ENCODE measurements at regions not wholly inside any gene's neighbourhood (a gene's known extent, or its start where the extent isn't known, plus 50 kb on each side); places are given as distances from the start of the nearest gene placed in this dataset.
"Not testable (repeated sequence)": the region's sequence is repeated elsewhere in the genome, so short reads cannot be mapped to it uniquely, and the experiment has no call there.

DNA sequence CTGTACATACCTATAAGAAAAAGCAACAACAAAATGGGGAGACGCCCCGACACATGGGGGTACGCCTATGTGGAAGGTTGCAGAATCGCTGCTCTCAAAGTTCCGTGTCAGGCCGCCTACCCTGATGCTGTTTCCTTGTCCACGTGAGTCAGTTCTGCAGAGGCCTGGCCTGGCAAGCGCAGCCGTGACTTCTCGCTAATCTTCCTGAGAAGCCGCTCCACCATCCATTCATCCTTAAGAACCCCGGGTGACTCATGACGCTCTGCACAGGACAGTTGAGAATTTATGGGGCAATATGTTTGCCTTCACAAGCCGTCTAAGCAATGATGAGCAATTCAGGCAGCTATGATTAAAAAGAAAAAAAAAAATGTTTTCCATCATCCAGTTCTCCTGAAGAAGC lies 122.3 kb upstream of the TMPRSS2 start:
- DNase-seq, result no peak

DNA sequence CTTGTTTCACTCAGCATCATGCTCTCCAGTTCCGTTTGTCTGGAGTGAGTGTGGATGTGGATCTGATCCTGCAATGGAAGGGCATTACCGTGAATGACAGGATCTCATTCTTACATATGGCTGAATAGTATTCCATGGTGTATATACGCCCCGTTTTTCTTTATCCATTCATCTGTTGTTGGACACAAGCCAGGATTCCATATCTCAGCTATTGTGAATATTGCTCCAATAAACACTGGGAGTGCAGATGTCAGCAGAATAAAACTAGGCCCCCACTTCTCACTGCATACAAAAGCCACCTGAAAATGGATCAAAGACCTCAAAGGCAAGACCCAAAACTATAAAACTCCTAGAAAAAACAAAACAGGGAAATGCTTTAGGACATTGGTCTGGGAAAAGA lies 120.3 kb upstream of the TMPRSS2 start:
- no peak for DNase-seq

DNA sequence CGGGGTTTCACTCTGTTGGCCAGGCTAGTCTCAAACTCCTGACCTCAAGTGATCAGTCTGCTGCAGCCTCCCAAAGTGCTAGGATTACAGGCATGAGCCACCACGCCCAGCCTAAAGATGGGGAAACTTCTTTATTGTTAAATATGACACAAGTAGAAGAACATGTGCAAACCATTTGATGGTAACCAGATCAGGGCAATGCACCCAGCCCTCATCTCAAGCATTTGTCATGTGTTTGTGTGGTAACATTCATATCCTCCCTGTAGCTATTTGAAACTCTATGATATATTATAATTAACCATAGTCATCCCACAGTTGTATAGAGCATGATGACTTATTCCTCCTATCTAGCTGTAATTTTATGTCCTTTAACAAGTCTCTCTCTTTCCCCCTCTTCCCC lies 119.5 kb upstream of the TMPRSS2 start:
- DNase-seq, result no peak

DNA sequence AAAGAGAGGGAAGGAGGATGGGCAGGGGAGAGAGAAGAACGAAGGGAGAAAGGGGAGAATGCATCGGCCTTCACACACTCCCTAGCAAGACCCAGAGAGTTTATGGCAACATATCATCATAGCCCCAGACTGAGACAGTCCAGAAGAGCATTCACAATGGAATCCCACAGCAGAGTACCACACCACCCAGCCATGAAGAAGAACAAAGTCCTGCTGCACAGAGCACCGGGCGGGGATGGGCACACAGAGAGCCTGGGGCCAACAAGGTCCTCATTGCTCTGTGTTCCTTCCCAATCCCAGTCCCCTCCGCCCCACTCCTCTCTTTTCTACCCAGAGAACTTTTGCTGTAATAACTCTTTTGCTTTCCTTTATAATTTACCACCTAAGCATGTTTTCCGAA lies 118.1 kb upstream of the TMPRSS2 start:
- DNase-seq, result no peak

DNA sequence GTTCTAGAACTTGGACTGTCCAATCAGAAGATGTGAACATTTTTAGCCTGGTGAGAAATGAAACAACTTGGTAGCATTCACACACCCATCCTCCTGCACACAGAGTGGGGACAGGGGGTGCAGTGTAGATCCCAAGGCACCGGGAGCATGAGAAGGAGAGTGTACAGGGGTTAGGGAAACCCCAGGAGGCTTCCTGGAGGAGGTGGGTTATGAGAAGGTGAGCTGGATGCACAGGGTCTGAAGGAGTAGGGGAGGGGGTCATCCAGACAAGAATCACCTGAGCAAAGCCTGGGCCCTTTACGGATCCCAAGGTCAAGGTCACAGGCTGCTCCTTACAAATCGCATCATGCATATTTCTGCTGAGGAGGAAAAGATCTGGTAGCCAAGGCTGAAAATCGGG lies 117.5 kb upstream of the TMPRSS2 start:
- DNase-seq, result no peak

DNA sequence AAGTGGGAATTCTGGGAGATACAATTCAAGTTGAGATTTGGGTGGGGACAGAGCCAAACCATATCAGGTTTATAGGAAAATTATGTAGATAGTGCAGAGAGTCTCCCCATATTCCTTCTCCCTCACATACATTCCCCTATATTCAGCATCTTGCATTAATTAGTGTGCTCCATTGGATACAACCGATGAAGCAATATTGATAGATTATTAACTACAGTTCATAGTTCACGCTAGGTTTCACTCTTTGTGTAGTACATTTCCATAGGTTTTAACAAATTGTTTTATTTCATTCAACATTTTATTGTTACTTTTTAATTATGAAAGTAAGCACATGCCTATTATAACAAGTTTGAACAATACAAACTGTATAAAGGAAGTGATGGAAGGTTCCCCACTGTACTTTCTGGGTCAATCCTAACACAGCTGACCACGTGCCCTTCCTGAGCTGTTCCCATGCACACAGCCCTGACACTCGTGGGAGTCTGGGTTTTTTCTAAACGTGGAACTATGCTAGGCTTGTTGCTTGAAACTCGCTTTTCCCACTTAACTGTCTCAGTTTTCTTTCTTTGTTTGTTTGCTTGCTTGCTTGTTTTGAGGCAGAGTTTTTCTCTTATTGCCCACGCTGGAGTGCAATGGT lies 116.8 kb upstream of the TMPRSS2 start:
- DNase-seq, result no peak

DNA sequence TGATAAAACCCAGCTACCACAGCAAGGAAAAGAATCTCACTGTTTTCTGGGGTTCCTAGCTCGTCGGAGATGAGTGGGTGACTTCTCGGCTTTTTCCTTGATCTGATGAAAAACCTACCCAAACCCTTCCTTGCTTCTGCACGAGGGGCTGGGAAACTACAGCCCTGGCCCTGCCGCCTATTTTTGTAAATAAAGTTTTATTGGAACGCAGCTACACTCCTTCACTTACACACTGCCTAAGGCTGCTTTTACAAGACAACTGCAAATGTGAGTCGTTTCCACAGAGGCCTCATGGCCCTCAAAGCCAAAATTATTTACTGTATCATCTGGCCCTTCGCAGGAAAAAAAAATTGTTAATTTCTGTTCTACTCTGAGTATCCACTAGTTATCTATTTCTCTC lies 116.0 kb upstream of the TMPRSS2 start:
- no peak for DNase-seq

DNA sequence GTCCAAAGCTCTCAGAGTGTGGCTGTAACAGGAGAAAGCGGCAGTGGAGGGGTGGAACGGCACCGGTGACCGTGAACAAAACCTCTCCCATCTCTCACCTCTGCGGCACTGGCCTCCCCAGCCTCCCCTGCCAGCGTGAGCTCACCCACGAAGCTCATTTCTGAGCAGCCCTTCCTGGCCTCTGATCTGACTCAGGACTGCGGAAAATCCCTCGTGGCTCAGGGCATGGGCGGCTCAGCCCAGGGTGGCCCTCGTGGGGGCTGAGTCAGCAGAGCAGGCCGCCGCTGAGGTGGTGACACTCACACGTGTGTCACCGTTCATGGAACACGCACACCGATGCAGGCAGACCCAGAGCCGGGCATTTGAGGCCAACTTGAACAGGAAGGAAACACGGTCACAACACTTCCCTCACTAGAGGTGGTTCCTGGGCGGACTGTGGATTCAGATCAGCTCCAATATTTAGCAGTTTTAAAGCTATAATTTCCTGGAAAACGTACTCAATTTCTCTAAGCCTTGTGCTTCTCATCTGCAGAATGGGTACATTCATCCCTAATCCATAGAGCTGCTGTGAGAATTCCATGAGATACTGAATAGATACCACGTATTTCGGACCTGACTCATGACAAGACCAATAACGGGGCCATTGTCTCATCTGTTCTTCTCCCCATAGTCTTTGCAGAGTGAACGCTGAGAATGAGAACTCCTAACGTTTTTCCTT lies 115.0 kb upstream of the TMPRSS2 start:
- DNase-seq, result peak; percentile 23 to 32

DNA sequence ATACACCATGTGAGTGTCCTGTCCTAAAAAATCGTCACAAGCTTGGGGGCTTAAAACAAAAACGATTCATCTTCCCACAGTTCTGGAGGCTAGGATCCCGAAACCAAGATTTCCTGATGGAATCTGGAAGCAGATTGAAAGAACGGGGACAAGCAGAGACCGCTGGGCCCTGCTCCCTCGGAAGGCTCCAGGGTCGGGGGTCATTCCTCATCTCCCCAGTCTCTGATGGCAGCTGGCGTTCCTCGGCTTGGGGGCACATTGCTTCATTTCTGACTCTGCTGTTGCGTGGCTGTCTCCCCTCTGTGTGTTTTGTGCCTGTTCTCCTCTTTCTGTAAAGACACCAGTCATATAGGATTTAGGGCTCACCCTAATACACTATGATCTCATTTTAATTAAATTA lies 114.2 kb upstream of the TMPRSS2 start:
- no peak for DNase-seq

DNA sequence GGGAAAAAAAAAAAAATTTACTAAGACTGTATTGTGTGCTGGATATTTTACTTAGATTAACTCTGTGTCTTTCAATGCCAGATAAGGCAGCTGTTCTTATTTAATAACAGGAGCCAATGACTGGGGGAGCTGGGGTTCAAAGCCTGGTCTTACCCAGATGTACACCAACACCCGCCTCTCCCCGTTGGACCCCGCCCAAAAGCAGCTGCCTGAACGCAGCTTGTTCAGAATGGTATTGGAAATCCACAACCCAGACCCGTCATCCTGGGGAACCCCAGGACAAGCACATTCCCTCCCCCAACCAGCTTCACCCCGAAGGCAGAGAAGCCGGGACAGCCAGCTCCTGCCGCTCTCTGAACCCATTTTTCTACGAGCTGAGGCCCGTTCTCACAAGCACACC lies 113.6 kb upstream of the TMPRSS2 start:
- no peak for DNase-seq

DNA sequence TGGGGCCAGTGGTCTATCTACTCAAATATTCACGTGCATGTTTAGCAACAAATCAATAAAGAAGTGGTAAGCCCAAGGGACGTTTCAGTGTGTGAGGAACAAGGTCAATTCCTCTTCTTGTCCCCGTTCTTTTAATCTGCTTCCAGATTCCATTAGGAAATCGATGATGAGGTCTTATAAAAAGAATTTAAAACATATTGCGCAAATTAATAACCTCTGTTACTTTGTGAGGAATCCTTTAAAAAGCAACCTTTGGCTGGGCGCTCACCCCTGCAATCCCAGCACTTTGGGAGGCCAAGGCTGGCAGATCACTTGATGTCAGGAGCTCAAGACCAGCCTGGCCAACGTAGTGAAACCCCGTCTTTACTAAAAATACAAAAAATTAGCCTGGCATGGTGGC lies 113.0 kb upstream of the TMPRSS2 start:
- DNase-seq, result no peak

DNA sequence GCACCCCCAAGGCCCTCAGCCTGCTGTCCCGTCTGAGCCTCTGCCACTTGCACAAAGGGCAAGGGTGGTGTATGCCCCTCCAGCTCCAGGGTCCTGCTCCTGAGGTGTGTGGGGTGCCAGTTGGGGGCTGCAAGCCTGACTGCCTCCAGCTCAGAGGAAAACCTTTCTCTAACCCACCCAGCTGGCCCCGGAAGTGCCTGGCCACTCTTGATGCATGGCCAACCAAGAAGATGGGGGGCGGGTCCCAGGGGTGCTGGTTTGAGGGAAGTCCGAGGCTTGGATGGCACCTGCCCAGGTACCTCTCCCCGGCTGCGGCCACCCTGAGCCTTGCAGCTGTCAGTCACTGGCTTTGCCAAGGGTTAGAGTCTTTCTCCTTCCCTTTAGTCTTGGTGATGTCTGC lies 112.6 kb upstream of the TMPRSS2 start:
- no peak for DNase-seq

DNA sequence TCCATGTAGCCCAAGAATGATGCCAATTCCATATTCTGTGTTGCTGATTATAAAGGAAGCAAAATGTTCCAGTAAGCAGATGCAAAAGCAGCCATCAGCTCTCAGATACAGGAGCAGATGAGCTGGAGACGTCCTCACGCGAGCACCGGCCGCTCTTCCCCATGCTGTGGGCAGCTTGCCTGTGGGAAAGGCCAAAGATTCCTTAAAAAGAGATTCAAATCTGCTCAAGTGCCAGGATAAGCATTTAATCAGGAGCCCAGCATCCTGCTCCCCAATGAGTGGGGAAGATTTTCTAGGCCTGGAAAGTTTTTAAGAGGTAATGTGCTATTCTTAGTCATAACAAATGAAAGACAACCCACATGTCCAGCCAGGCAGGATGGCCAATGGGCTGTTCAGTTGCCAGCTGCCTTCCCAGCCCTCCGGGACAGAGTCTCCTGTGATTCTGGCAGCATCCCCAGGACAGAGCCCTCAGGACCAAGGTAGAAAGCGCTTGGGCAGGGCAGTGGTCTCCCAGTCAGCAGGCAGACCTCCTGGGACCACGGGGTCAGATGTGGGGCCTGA lies 108.2 kb upstream of the TMPRSS2 start:
- no peak for DNase-seq

DNA sequence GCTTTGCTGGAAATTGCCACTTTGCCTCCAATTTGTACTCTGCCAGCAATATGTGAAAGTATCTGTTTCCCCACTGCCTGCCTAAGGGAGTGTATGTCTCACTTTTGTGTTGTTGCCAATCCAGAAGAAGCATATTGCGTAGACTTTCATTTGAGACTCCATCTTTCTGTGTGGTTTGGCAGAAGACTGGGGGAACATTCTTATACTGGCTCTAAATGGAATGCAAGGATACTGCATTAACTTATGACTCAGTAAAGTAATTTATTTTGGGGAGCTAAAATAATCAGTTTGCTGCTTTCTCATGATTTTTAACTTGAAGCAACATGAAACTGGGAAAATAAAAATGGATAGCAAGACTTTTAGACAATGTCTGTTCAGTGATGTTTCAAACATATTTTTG lies 107.7 kb upstream of the TMPRSS2 start:
- DNase-seq, result no peak

DNA sequence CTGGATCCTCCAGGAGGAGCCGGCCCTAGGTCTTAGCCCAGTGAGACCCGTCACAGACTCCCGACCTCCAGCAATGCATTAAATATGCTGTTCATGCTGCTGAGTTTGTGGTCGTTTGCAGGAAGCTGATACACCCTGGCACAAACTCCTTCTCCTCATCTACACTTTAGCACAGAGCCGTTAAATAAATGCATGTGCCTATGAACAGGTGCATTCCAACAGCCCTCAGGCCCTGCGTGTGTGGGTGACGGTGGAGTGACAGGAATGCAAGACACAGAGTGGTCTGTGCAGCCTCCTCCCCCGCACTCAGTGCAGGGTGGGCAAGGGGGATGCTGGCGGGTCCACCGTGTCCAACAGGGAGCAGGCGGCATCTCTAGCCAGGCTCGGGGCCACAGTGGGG lies 106.6 kb upstream of the TMPRSS2 start:
- no peak for DNase-seq

DNA sequence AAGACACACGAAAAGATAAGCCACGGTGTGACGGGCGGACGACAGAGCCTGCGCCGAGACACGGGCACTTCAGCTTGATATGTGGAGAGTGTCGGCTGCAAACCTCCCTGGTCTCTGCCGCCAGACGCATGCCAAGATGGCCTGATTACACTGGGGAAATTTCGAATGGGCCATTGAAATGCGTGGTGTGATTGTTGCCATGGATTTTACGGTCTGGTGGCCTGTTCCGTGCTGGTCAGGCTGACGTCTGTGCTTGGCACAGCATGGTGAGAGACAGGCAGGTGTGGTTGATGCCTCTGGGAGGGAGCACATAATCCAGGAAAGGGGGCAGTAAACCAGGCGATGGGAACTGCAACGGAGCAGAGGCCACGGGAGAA lies 105.6 kb upstream of the TMPRSS2 start:
- DNase-seq, result no peak

DNA sequence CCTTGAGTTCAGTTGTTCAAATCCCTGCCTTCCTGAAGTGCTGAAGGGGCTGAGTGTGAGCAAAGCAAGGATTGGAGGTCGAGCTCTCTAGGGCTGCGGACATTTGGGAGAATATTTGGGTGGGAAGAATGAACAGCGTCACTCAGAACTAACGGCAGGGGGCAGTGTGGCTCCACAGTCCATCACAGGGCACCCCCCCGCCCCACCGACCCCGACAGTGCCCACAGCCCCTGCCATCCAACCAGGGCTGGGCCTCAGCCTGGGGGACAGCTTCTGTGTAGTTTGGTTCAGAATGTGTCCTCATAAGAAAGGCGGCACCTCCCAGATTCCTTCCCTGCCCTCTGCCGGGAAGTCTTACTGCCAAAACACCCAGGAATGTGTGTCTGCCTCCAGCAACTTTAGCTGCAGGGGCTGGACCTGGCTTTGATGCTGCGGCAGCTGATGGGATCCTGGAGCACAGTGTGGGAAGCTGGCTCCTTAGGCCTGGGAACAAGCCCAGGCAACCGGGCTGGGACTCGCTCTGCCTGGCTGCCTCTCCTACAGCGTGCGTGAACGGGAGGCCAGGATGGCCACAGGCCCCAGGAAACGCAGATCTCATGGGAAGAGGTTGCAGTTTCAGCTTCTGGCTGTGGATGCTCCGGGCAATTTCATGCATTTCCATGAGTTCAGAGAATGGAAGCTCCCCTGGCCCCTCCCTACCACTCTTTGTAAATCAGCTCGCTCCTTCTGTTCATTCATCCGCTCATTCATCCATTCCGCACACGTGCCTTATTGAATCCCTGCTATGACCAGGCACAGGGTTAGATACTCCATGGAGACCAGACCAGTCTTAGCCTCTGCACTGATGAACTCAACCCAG lies 104.9 kb upstream of the TMPRSS2 start:
- peak; percentile 10 to 17 for DNase-seq

DNA sequence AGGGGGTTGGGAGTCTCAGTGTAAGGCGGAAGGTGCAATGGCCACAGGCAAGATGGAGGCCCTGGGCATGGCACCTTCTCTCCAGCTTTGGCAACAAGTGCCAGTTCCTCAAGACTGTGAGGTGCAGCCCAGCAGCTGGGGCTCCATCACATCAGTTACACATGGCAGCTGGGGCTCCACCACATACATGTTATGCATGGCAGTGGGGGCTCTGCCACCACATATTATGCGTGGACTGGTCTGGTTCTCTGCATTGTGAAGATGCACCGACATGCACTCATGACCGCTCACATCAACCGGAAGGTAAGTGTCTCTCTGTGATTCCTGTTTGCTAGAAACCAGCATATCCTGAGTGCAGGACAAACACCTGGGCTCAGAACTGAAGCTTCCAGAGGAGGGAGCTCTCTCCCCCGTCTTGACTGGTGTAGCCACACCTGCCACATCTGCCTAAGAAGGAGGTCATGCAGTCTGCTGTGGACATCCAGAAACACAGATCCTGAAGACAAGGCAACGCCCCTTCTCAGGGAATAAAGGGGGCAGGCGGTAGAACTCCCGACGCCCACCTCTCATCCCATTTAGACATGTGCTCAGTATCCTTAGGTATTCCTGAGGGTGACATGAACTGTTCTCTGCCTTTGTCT lies 104.1 kb upstream of the TMPRSS2 start:
- no peak for DNase-seq

DNA sequence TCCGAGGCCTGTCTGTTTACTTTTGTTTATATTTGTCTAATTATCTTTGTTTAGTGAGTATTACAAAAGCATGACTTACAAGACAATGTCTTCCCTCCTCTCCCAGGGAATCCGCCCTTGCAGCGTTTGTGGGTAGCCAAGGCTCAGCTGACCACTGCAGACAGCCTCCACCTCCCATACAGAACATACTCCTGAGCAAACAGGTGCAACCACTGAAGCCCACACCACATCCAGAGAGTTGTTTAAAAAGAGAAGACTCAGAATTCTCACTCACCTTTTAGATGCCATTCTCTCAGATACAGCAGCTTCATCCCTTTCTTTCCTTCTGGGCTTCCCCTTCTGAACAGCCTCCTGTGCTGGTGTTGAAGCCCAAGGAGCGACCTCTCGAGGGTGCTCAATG lies 103.5 kb upstream of the TMPRSS2 start:
- DNase-seq, result no peak

DNA sequence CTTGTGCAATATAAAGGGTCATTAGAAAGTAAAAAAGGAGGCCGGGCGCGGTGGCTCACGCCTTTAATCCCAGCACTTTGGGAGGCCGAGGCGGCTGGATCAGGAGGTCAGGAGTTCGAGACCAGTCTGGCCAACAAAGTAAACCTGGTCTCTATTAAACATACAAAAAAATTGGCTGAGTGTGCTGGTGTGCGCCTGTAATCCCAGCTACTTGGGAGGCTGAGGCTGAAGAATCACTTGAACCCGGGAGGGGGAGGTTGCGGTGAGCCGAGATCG lies 102.8 kb upstream of the TMPRSS2 start:
- DNase-seq, result not testable (repeated sequence)

DNA sequence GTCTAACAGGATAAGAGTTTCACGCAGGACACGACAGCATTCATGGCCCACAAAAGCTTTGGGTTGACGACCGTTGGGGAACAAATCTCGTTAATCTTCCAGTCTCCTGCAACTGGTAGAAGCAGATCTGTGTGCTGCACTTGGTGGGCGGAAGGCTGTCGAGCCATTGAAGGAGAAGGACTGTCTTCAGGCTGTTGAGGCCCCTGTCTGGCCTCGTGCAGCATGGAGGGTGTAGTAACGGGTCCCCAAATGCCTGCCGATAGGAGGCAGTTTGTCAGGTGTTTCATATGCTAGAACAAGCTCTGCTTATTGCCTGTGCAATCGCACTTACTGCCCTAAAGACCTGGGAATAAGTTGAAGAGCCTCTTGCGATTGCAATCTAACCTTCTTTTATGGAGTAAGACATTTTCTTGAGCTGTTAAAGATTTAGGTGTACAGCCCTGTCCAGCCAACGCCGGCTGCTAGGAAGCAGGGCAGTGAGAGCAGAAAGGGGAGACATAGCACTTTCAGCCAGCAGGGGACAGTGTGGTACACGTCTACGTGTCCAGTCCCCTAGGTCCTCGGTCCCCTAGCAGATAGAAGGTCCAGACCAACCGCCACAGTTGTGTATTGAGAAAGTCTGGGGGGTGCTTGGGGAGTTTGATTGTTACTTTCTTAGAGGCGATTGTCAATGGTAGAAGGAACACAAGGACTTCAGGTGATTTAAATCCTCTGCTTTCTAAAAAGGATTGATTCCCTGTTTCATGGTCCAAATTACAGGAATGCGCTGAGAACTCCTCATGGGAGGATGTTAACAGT lies 102.3 kb upstream of the TMPRSS2 start:
- peak; percentile 27 to 31 for DNase-seq

DNA sequence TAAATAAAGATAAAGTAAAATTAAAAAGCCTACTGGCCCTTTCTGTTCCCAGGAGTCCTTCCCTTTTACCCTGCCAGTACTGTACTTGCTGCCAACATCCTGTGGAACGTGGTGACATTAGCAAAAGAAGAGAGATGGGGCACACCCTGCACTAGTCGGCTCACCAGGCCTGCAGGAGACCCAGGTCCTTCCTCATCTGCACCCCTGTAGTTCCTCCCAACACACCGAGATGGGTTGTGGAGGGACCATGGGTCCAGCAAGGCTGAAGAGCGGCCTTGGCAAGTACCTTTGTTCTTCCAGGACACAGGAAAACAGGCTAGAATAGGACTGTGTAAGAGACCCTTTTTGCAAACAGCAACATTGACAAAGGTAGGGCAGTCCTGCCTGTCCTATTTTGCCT lies 98.7 kb upstream of the TMPRSS2 start:
- DNase-seq, result no peak

DNA sequence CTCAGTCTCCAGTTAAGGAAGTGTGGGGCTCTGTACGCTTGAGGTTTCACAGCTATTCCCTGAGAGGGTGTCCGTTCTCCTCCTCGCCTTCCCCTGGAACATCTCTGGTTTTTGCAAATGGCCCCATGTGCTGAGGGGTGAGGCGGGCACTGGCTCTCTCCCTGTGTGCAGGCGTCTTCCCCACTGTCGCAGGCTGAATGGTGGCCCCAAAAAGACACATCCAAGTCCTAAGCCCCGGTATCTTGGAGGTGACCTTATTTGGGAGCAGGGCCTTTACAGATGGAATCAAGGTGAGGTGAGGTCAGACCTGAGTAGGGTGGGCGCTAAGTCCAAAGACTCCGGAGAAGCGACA lies 98.0 kb upstream of the TMPRSS2 start:
- no peak for DNase-seq

Measured in stimulated activated CD4-positive, alpha-beta T cell treated with anti-CD3 and anti-CD28 coated beads, Interleukin-2, amount 100 ng/mL, for 48 hours (primary cell).